Activated CD8-positive, alpha-beta T cell treated with anti-CD3 and anti-CD28 coated beads, Interleukin-2, amount 10 ng/mL, durations not matched to agents 7 days and 5 days (primary cell): ENCODE measurements at regions not wholly inside any gene's neighbourhood (a gene's known extent, or its start where the extent isn't known, plus 50 kb on each side); places are given as distances from the start of the nearest gene placed in this dataset.

Source experiments
- ATAC-seq: fragments of 150-1000 bp; cut with Tn5 transposase; one replicate; pipeline ENCODE4 v1.10.0; 2021; ENCODE audit warnings: moderate library complexity
- CTCF ChIA-PET: fragments of 350-600 bp; sonication (Branson Sonifier 250); formaldehyde crosslinking; loops from one replicate; lab custom pipeline; 2021; ENCODE audit warnings: antibody characterized with exemption; lab: Charles Lee
- POLR2A ChIA-PET: fragments of 350-600 bp; sonication (Branson Sonifier 250); formaldehyde crosslinking; loops from one replicate; lab custom pipeline; 2021; ENCODE audit warnings: antibody characterized with exemption; lab: Charles Lee
- DNase-seq: peaks from one replicate; pipeline ENCODE4 v3.0.0-alpha.2; 2020
- H3K27ac Mint-ChIP-seq: one replicate; pipeline ENCODE4 v1.8.0; 2021; ENCODE audit warnings: mild to moderate bottlenecking, mixed read lengths
- H3K27me3 Mint-ChIP-seq: one replicate; pipeline ENCODE4 v1.8.0; 2021; ENCODE audit warnings: low read depth, mixed read lengths
- H3K36me3 Mint-ChIP-seq: one replicate; pipeline ENCODE4 v1.8.0; 2021; ENCODE audit warnings: low read depth, mixed read lengths
- H3K4me1 Mint-ChIP-seq: one replicate; pipeline ENCODE4 v1.8.0; 2021; ENCODE audit warnings: low read depth, mixed read lengths
- H3K4me3 Mint-ChIP-seq: one replicate; pipeline ENCODE4 v1.8.0; 2021; ENCODE audit warnings: mild to moderate bottlenecking, mixed read lengths
- H3K9me3 Mint-ChIP-seq: one replicate; pipeline ENCODE4 v1.8.0; 2022; ENCODE audit warnings: mixed read lengths; ENCODE audit not compliant: insufficient read depth

GRCh38 chr9:86828631-86829030 is 118.7 kb downstream of the GAS1 start:
- Mint-ChIP-seq H3K4me1 (no peaks in the 10 kb centered on the region), H3K36me3 (no peaks in the 10 kb centered on the region), H3K27me3 (no peaks in the 10 kb centered on the region), H3K27ac (no peak overlapping the region), H3K9me3 (no peaks in the 10 kb centered on the region), H3K4me3 (no peak overlapping the region)
- POLR2A ChIA-PET, result no interaction called here
- no peak for ATAC-seq
- DNase-seq, result no peak
- CTCF ChIA-PET, result no interaction called here

GRCh38 chr9:86827893-86828292 is 119.4 kb downstream of the GAS1 start:
- no peaks in the 10 kb centered on the region for H3K9me3 Mint-ChIP-seq
- H3K4me3 Mint-ChIP-seq, result no peak overlapping the region
- H3K36me3 Mint-ChIP-seq, result no peaks in the 10 kb centered on the region
- ATAC-seq, result no peak
- ChIA-PET POLR2A (no interaction called here), CTCF (no interaction called here)
- H3K4me1 Mint-ChIP-seq, result no peaks in the 10 kb centered on the region
- H3K27ac Mint-ChIP-seq, result no peak overlapping the region
- no peaks in the 10 kb centered on the region for H3K27me3 Mint-ChIP-seq
- no peak for DNase-seq

- Mint-ChIP-seq H3K4me3 (no peak overlapping the region), H3K27me3 (no peaks in the 10 kb centered on the region), H3K4me1 (no peaks in the 10 kb centered on the region), H3K9me3 (no peaks in the 10 kb centered on the region), H3K27ac (no peak overlapping the region), H3K36me3 (no peaks in the 10 kb centered on the region)
- DNase-seq (no peak), ATAC-seq (no peak)
- CTCF ChIA-PET, result no interaction called here
- POLR2A ChIA-PET, result no interaction called here
Observed at GRCh38 chr9:86825299-86825698, 122.0 kb downstream of the GAS1 start.

GRCh38 chr9:86822006-86822801 is 125.1 kb downstream of the GAS1 start:
- ChIA-PET POLR2A (no interaction called here), CTCF (no interaction called here)
- H3K4me1 Mint-ChIP-seq, result no peaks in the 10 kb centered on the region
- DNase-seq (no peak), ATAC-seq (no peak)
- no peak overlapping the region for H3K4me3 Mint-ChIP-seq
- no peaks in the 10 kb centered on the region for H3K36me3 Mint-ChIP-seq
- no peak overlapping the region for H3K27ac Mint-ChIP-seq
- H3K9me3 Mint-ChIP-seq, result no peaks in the 10 kb centered on the region
- no peaks in the 10 kb centered on the region for H3K27me3 Mint-ChIP-seq

- H3K9me3 Mint-ChIP-seq, result no peaks in the 10 kb centered on the region
- no peak overlapping the region for H3K27ac Mint-ChIP-seq
- H3K4me3 Mint-ChIP-seq, result no peak overlapping the region
- POLR2A ChIA-PET, result no interaction called here
- H3K27me3 Mint-ChIP-seq, result no peaks in the 10 kb centered on the region
- CTCF ChIA-PET, result no interaction called here
- ATAC-seq (no peak), DNase-seq (no peak)
- H3K36me3 Mint-ChIP-seq, result no peaks in the 10 kb centered on the region
- H3K4me1 Mint-ChIP-seq, result no peaks in the 10 kb centered on the region
Observed at GRCh38 chr9:86821006-86821845, 126.1 kb downstream of the GAS1 start.

- Mint-ChIP-seq H3K4me1 (no peaks in the 10 kb centered on the region), H3K27ac (no peak overlapping the region), H3K36me3 (no peaks in the 10 kb centered on the region), H3K27me3 (no peaks in the 10 kb centered on the region), H3K4me3 (no peak overlapping the region), H3K9me3 (no peaks in the 10 kb centered on the region)
- POLR2A ChIA-PET, result no interaction called here
- ATAC-seq, result no peak
- CTCF ChIA-PET, result no interaction called here
- DNase-seq, result no peak
Observed at GRCh38 chr9:86819552-86819951, 127.8 kb downstream of the GAS1 start.

GRCh38 chr9:86818636-86819035 is 128.7 kb downstream of the GAS1 start:
- ATAC-seq (no peak), DNase-seq (no peak)
- H3K9me3 Mint-ChIP-seq, result no peaks in the 10 kb centered on the region
- ChIA-PET POLR2A (no interaction called here), CTCF (no interaction called here)
- no peaks in the 10 kb centered on the region for H3K36me3 Mint-ChIP-seq
- H3K4me3 Mint-ChIP-seq, result no peak overlapping the region
- H3K27ac Mint-ChIP-seq, result no peak overlapping the region
- H3K4me1 Mint-ChIP-seq, result no peaks in the 10 kb centered on the region
- no peaks in the 10 kb centered on the region for H3K27me3 Mint-ChIP-seq

- ChIA-PET CTCF (no interaction called here), POLR2A (no interaction called here)
- H3K4me1 Mint-ChIP-seq, result no peaks in the 10 kb centered on the region
- no peaks in the 10 kb centered on the region for H3K9me3 Mint-ChIP-seq
- DNase-seq (no peak), ATAC-seq (no peak)
- H3K4me3 Mint-ChIP-seq, result no peak overlapping the region
- H3K27me3 Mint-ChIP-seq, result no peaks in the 10 kb centered on the region
- no peak overlapping the region for H3K27ac Mint-ChIP-seq
- H3K36me3 Mint-ChIP-seq, result no peaks in the 10 kb centered on the region
Observed at GRCh38 chr9:86816868-86817267, 130.4 kb downstream of the GAS1 start.

GRCh38 chr9:86816366-86816765 is 130.9 kb downstream of the GAS1 start:
- DNase-seq, result no peak
- Mint-ChIP-seq H3K9me3 (no peaks in the 10 kb centered on the region), H3K36me3 (no peaks in the 10 kb centered on the region), H3K4me1 (no peaks in the 10 kb centered on the region), H3K4me3 (no peak overlapping the region), H3K27me3 (no peaks in the 10 kb centered on the region), H3K27ac (no peak overlapping the region)
- ATAC-seq, result no peak
- ChIA-PET POLR2A (no interaction called here), CTCF (no interaction called here)

- H3K27me3 Mint-ChIP-seq, result no peaks in the 10 kb centered on the region
- no peaks in the 10 kb centered on the region for H3K4me1 Mint-ChIP-seq
- CTCF ChIA-PET, result no interaction called here
- no peaks in the 10 kb centered on the region for H3K36me3 Mint-ChIP-seq
- POLR2A ChIA-PET, result no interaction called here
- DNase-seq, result no peak
- no peaks in the 10 kb centered on the region for H3K9me3 Mint-ChIP-seq
- no peak overlapping the region for H3K27ac Mint-ChIP-seq
- no peak overlapping the region for H3K4me3 Mint-ChIP-seq
- no peak for ATAC-seq
Observed at GRCh38 chr9:86812616-86813015, 134.7 kb downstream of the GAS1 start.

- POLR2A ChIA-PET, result no interaction called here
- Mint-ChIP-seq H3K9me3 (no peaks in the 10 kb centered on the region), H3K27ac (no peak overlapping the region)
Observed at GRCh38 chr9:86809759-86810367, 137.4 kb downstream of the GAS1 start.

GRCh38 chr9:86809151-86809550 is 138.2 kb downstream of the GAS1 start:
- ChIA-PET POLR2A (no interaction called here), CTCF (no interaction called here)
- Mint-ChIP-seq H3K4me1 (no peaks in the 10 kb centered on the region), H3K36me3 (no peaks in the 10 kb centered on the region), H3K27me3 (no peaks in the 10 kb centered on the region), H3K4me3 (no peak overlapping the region), H3K27ac (no peak overlapping the region), H3K9me3 (peaks cover under 1% of the 10 kb centered on the region)
- ATAC-seq (no peak), DNase-seq (no peak)

More at GRCh38 chr9:86809759-86810367, 137.4 kb downstream of the GAS1 start:
- no peaks in the 10 kb centered on the region for H3K27me3 Mint-ChIP-seq
- CTCF ChIA-PET, result no interaction called here
- H3K4me3 Mint-ChIP-seq, result no peak overlapping the region
- H3K36me3 Mint-ChIP-seq, result no peaks in the 10 kb centered on the region
- no peak for DNase-seq
- ATAC-seq, result no peak
- H3K4me1 Mint-ChIP-seq, result no peaks in the 10 kb centered on the region
